Keratinocyte (primary cell): ENCODE measurements at regions not wholly inside any gene's neighbourhood (a gene's known extent, or its start where the extent isn't known, plus 50 kb on each side); places are given as distances from the start of the nearest gene placed in this dataset.
A peak's percentile ranks its signal among the peaks of the same experiment; 100 is the strongest.

Source experiments
- DNase-seq: peaks from one replicate; pipeline ENCODE4 v3.0.0-alpha.2; 2011; ENCODE audit warnings: low read depth, missing footprints, low spot score
- FAIRE-seq: peaks from 2 replicates; lab custom pipeline; 2011; peaks lifted over from hg19 to GRCh38; lab: Jason Lieb, UNC
- H2AFZ ChIP-seq: 2 replicates; pipeline ENCODE4 v1.6.0; 2012; ENCODE audit warnings: low read length, control low read depth, inconsistent platforms; ENCODE audit not compliant: control insufficient read depth
- H3K27ac ChIP-seq: 2 replicates; pipeline ENCODE4 v1.5.1; 2011; ENCODE audit warnings: low read length; ENCODE audit not compliant: control insufficient read depth, insufficient read depth
- H3K27me3 ChIP-seq: 3 replicates; pipeline ENCODE4 v1.6.0; 2011; ENCODE audit warnings: low read length; ENCODE audit not compliant: control insufficient read depth, insufficient read depth; ENCODE audit errors: extremely low read depth
- H3K36me3 ChIP-seq, 2 experiments: 2 replicates in 1 of 2; 3 replicates in 1 of 2; pipeline ENCODE4 v1.5.1; 2011; ENCODE audit warnings: low read length in 2 of 2, mild to moderate bottlenecking in 1 of 2; ENCODE audit not compliant: control insufficient read depth in 2 of 2, insufficient read depth in 2 of 2; ENCODE audit errors: extremely low read depth in 1 of 2
- H3K4me1 ChIP-seq: 3 replicates; pipeline ENCODE4 v1.5.1; 2011; ENCODE audit warnings: low read length; ENCODE audit not compliant: control insufficient read depth, insufficient read depth; ENCODE audit errors: extremely low read depth
- H3K4me2 ChIP-seq: 3 replicates; pipeline ENCODE4 v1.6.0; 2011; ENCODE audit warnings: low read depth, low read length; ENCODE audit not compliant: control insufficient read depth, insufficient read depth; ENCODE audit errors: extremely low read depth
- H3K4me3 ChIP-seq, 3 experiments: fragments of 200-600 bp in 1 of 3; sonication (generic) in 1 of 3; 2 replicates in 2 of 3; 3 replicates in 1 of 3; pipeline ENCODE4 v1.5.1; 2011 to 2016; ENCODE audit warnings: low read length in 3 of 3, mild to moderate bottlenecking in 3 of 3, control low read depth in 2 of 3, inconsistent platforms in 1 of 3, low read depth in 1 of 3, mixed read lengths in 1 of 3, mixed run types in 1 of 3, moderate library complexity in 1 of 3; ENCODE audit not compliant: control insufficient read depth in 2 of 3, insufficient read depth in 2 of 3; ENCODE audit errors: extremely low read depth in 1 of 3
- H3K79me2 ChIP-seq: 2 replicates; pipeline ENCODE4 v1.6.0; 2012; ENCODE audit warnings: low read length; ENCODE audit not compliant: control insufficient read depth, insufficient read depth
- H3K9ac ChIP-seq: 3 replicates; pipeline ENCODE4 v1.6.0; 2011; ENCODE audit warnings: low read length; ENCODE audit not compliant: control insufficient read depth, insufficient read depth; ENCODE audit errors: extremely low read depth
- H3K9me1 ChIP-seq: 3 replicates; pipeline ENCODE4 v1.6.0; 2011; ENCODE audit warnings: low read length; ENCODE audit not compliant: control insufficient read depth, insufficient read depth; ENCODE audit errors: extremely low read depth
- H3K9me3 ChIP-seq: 2 replicates; pipeline ENCODE4 v1.5.1; 2012; ENCODE audit warnings: low read depth, low read length; ENCODE audit not compliant: control insufficient read depth
- H4K20me1 ChIP-seq: 3 replicates; pipeline ENCODE4 v1.6.0; 2011; ENCODE audit warnings: low read length; ENCODE audit not compliant: control insufficient read depth, insufficient read depth; ENCODE audit errors: extremely low read depth
- CTCF ChIP-seq, 3 experiments: IDR thresholded peaks in 1 of 3; conservative IDR thresholded peaks in 1 of 3; optimal IDR thresholded peaks in 1 of 3; 2 replicates in 2 of 3; 3 replicates in 1 of 3; pipeline versions ENCODE3 to v1.5.1; 2011; ENCODE audit warnings: low read length in 3 of 3, mild to moderate bottlenecking in 3 of 3, moderate library complexity in 2 of 3, control low read depth in 1 of 3, inconsistent platforms in 1 of 3; ENCODE audit not compliant: insufficient read depth in 2 of 3; ENCODE audit errors: extremely low read depth in 1 of 3
- EZH2 ChIP-seq: IDR thresholded peaks from one replicate; pipeline ENCODE4 v1.6.1; 2012; ENCODE audit warnings: inconsistent platforms, mild to moderate bottlenecking, low read length, moderate library complexity
- dilution Hi-C: fragments of 300-500 bp; cut with MboI; formaldehyde crosslinking; loops from one replicate; pipeline ENCODE4 v1.7.0; 2020; ENCODE audit warnings: low sequenced_read_pairs; ENCODE audit not compliant: extremely low pct_ligation_motif_present

GRCh38 chr6:18550119-18550518, 163.0 kb downstream of the RNF144B start:
- Histone ChIP-seq H3K36me3 (no peaks in the 10 kb centered on the region), H3K9me1 (no peaks in the 10 kb centered on the region), H3K4me1 (no peaks in the 10 kb centered on the region), H3K9ac (no peak overlapping the region), H3K79me2 (no peaks in the 10 kb centered on the region), H3K4me2 (no peak overlapping the region), H2AFZ (no peak overlapping the region), H3K27me3 (no peaks in the 10 kb centered on the region), H3K9me3 (no peaks in the 10 kb centered on the region), H3K4me3 (no peak overlapping the region), H3K27ac (no peak overlapping the region), H4K20me1 (no peaks in the 10 kb centered on the region)
- TF ChIP-seq CTCF (optimal IDR thresholded peaks at IDR 0.05 in 1 of 3, IDR thresholded peaks at IDR 0.05 in 1 of 3, conservative IDR thresholded peaks at IDR 0.05 in 1 of 3; ENCODE audit: extremely low read depth in 1 of 3, insufficient read depth in 2 of 3, low read length in 3 of 3) (no peak), EZH2 (no peak)
- FAIRE-seq (no peak), DNase-seq (no peak)
- dilution Hi-C loops, result no loop called here

DNA sequence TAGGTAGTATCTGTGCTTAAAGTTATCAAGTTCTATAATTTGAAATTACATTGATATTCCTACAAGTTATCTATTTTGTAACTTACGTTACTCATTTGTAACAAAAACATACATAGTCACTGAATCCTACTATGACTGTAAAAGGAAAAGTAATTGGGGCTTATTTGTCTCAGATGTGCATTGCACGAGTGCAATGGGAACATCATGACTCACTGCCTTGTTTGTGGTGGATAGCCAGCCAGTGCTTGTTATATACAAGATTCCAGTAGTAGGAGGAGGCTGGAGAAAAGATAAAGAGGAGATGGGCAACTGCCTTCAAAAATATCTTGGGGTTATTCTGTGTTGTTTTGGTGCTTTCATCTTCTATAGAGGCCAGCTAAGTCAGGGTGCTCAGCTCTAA, 164.1 kb downstream of the RNF144B start:
- dilution Hi-C loops, result no loop called here
- no peaks in the 10 kb centered on the region for H3K27me3 ChIP-seq
- no peaks in the 10 kb centered on the region for H3K9me3 ChIP-seq
- H4K20me1 ChIP-seq, result no peaks in the 10 kb centered on the region
- H3K79me2 ChIP-seq, result no peaks in the 10 kb centered on the region
- H3K36me3 ChIP-seq, result no peaks in the 10 kb centered on the region
- no peak overlapping the region for H3K9ac ChIP-seq
- DNase-seq, result no peak
- no peak overlapping the region for H3K4me3 ChIP-seq
- no peaks in the 10 kb centered on the region for H3K4me1 ChIP-seq
- no peak overlapping the region for H2AFZ ChIP-seq
- no peak overlapping the region for H3K27ac ChIP-seq
- H3K9me1 ChIP-seq, result no peaks in the 10 kb centered on the region
- H3K4me2 ChIP-seq, result no peak overlapping the region
- peak; percentile 61 for FAIRE-seq
- no peak for TF ChIP-seq EZH2
- no peak for TF ChIP-seq CTCF (optimal IDR thresholded peaks at IDR 0.05 in 1 of 3, IDR thresholded peaks at IDR 0.05 in 1 of 3, conservative IDR thresholded peaks at IDR 0.05 in 1 of 3; ENCODE audit: extremely low read depth in 1 of 3, insufficient read depth in 2 of 3, low read length in 3 of 3)
